GM18520 (cell line): ENCODE measurements at regions not wholly inside any gene's neighbourhood (a gene's known extent, or its start where the extent isn't known, plus 50 kb on each side); places are given as distances from the start of the nearest gene placed in this dataset.
A peak's percentile ranks its signal among the peaks of the same experiment; 100 is the strongest.

ENCODE experiments used
- ATAC-seq: cut with Tn5 transposase; IDR thresholded peaks from one replicate; pipeline ENCODE4 v1.9.1; 2021; ENCODE audit not compliant: unreplicated experiment

DNA sequence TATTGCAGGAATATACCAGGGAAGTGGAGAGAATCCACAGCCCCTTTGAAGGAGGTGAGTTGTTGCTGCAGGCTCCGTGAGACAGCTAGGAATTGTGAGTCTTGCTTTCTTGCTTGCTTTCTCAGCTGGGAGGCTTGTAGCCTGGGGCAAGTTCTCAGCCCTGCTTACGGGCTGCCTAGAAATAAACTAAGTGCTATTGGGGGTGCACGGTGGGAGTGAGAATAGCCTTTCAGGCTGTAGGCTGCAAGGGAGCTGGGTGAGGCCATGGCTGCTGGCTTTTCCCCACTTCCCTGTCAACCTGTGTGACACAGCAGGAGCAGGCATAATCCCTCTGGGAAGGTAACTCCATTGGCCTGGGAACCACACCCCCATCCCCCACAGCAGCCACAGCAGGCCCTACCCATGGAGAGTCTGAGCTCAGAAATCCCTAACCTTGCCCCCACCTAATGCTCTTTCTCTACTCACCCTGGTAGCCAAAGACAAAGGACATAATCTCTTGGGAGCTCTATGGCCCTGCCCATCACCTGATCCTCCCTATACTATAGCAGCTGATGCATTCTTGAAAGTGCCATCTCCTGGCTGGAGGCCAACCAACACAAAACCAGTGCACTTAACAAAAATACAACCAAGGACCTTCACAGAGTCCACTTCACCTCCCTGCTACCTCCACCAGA is 113.0 kb downstream of the MMRN1 start:
- no peak for ATAC-seq

DNA sequence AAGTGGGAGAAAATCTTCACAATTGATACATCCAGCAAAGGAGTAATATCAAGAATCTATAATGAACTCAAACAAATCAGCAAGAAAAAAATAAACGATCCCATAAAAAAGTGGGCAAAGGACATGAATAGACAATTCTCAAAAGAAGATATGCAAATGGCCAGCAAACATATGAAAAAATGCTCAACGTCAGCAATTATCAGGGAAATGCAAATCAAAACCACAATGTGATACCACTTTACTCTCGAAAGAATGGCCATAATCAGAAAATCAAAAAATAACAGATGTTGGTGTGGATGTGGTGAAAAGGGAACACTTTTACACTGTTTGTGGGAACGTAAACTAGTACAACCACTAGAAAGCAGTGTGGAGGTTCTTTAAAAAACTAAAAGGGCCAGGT is 114.3 kb upstream of the CCSER1 start:
- no peak for ATAC-seq

DNA sequence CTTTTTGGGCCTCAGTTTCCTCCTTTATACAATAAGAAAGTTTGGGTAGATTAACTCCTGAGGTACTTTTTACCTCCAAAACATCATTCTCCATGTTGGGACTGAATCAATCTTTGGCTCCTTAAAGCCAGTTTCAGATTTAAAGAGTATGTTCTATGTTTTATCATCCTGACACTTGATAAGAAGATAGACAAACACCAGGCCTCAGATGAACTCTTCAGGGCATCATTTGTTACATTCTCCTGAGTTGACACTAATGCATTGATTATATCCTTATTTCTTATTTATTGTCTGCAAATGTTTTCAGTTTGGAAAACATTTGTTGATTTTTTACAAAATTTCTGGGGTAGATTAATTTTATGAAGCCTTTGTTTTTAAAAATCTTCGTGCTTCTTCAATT is 102.7 kb upstream of the CCSER1 start:
- ATAC-seq, result no peak

DNA sequence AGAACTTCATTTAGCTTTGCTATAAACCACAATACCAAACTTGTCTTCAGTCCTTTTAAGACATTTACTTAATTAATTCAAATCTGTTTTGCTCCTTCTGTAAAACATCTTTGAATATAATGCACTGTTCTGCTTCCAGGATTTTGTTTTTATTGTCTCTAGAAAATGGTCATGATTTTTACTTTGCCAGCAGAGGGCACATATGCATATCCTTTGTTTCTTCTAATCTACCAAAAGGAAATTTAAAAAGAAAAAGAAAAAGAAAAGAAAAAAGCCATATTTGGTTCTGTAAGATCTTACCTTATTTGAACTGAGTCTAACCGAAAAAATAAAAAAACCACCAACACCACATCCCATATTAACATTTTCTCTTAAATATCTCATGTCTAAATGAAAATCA is 101.9 kb upstream of the CCSER1 start:
- ATAC-seq, result no peak

DNA sequence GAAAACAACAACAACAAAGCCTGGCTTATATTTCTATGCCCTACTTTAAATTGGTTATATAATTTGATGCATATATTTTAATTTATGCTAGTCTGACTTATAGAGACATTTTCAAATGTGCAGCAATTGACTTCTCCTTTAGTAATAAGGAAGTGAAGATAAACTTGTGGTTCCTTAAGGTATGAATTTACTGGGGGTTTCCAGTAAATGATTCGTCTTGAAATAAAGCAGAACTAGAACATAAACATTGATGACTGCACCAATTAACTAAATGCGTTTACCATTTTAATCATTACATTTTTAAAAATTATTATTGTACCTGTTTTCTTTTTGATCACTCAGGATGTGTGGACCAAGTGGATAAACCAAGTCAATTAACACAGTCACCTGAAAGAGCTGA is 99.6 kb upstream of the CCSER1 start:
- peak; percentile 90 for ATAC-seq

DNA sequence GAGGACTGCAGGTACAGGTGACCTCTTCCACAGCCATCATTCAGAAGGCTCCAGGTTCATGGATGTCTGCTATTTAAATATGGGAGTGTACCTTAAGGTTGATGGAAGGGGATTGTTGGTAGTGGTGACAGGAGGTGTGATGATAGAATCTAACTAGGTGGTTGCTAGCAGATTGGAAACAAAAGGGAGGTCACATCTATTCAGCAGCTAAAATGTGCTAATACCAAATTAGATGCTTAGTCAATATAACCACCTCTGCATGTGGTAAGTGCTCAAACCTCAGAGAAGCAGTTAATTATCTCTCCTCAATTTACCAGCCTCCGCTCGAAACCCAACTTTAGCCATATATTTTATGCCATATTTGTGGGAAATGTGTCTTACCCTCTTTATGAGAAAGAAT is 98.7 kb upstream of the CCSER1 start:
- ATAC-seq, result no peak

DNA sequence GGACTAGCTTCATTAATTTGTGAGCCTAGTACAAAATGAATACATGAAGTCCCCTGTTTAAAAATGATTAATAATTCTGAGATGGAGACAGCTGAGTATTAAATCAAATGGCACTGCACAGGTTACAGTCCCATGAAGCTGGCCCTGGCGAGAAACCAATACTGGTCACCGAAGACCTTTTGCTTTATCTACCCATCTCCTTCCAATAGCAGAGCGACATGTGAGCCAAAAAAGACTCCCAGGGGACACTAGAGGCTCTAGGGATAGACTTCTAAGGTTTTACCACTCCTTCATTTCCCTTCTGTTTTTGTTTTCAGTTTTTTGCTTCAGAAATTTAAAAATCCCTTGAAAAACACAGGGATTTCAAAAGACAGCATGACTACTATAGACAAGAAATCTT is 97.0 kb upstream of the CCSER1 start:
- no peak for ATAC-seq

DNA sequence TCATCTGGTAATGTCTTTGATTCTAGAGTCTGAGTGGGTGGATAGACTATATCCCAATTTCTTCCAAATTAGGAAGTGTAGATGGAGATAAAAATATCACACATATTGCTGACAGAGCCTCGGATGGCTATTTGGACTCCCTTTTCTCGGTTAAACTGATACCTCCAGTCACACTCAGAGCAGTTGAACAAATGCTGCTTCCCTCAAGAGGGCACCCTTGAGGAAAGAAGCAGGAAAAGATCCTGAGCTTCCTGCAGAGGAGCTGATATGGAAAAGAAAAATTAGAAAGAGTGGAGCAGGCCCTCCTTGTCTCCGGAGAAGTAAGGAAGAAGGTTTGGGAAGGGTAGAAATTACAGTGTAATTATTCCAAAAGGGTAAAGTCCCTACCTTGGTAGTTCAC is 96.2 kb upstream of the CCSER1 start:
- ATAC-seq, result no peak

DNA sequence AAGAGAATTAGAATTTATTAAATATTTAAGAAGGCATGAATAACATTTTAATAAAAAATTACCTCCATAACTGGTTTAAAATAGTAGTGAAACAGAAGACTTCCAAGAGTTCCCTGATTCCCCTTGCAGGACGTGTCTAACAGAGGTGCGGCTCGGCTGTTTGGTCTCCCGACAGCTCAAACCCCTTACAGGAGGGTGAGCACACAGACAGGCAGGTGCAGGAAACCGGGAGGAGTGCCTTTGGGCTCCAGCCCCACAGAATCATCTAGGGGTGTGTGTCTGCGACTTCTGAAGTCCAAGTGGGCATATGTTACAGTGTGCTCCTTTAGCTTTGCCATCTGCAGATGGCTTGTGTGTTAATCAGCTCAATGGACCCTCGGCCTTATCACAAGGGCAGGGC is 88.1 kb upstream of the CCSER1 start:
- no peak for ATAC-seq

DNA sequence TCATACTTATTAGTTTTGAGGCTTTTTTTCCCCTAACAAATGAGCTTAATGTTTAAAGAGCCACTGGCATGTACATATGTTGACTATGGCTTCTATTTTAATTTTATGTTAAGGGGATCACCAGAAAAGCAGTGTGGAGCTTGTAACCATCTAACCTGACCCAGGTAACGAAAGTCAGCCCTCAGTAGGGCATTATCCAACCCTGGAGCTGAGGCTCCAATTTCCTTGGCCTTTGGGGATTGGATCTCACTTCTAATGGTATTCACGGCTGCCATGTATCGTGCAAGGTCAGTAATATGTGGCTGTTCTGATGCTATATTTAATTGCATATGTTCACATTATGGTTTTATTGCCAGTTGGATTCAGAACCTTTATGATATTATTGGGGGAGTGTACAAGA is 75.2 kb upstream of the CCSER1 start:
- no peak for ATAC-seq

DNA sequence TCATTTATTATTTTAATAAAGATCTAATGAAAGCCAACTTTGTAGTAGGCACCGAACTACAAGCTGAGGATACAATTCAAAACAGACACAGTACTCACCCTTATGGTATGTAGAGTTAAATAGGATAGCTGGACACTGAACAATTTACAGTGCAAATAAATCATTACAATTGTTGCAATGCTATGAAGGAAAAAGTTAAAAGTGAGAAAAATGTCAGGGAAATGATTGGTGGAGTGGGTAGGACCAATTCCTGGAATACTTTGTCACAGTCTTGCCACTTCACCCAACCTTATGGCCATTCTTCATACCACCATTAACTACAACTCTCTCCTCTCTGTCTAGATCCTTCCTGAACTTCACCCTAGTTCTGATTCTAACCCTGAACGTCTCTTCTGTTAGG is 70.1 kb upstream of the CCSER1 start:
- no peak for ATAC-seq

DNA sequence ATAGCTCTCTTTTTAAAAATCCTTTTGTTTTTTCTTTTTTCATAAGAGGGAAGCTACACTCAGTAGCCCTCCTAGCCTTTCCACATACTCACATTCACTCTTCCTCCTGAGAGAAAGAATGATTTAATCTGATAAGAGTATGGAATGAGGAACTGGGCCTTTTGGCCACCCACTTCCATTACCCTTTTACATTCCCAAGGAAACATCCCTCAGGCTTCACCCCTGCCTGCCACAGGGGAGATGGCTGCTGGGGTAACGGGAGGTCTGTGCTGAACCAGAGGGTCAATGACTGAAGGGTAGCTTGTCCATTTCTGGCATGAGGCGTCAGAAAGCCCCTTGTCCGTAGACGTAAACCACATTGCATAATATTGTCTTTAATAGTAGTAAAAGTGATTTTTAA is 67.2 kb upstream of the CCSER1 start:
- ATAC-seq, result no peak

DNA sequence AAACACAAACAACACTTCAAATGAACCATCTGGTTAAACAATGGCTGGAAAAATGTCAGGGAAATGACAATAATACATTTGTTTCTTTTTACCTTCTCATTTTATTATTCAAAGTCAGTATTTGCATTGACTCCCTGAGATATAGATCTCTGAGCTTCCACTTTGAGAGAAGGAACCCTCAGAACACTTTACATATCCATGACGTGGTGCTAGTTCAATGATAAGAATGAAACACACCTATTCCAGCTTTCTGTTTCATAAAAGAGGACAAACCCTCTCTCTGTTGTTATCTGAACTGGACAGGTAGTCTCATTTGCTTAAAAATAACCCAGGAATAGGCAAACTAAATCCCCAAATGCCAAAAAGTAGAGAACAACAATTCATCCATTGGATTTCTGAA is 65.3 kb upstream of the CCSER1 start:
- ATAC-seq, result no peak

DNA sequence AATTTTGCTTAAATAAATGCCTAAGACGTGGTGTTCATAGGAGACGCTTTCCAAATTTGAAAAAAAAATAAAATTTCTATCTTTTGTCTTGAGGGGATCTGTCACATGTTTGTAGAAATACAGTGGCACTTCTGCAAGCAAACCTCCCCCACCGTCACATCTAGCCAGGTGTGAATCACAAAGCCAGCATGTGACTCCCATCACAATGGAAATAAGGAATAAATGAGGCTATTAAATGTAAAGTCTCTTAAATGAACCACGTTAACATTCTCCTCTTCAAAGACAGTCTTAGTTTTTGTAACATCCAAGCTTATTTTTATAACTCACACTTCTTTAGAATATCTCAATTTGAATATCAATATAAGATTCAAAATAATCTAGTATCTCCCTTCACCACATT is 63.0 kb upstream of the CCSER1 start:
- ATAC-seq, result no peak

DNA sequence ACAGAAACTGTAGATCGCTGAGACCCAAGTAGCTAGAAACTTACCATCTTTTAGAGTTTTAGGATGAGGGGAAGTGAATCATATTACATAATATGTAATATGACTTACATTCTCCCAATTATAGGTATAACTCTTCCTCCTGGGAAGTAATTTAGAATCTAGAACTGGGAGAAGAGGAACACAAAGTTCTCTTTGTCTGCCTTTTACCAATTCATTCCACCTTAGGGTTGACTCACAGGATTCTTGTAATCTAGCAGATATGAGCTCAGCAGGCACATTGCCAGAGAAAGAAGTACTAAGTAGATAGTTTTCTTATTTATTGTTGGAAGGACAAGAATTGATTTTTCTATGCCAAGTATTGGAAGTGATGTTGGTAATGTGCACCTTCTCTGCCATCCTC is 58.0 kb upstream of the CCSER1 start:
- no peak for ATAC-seq

DNA sequence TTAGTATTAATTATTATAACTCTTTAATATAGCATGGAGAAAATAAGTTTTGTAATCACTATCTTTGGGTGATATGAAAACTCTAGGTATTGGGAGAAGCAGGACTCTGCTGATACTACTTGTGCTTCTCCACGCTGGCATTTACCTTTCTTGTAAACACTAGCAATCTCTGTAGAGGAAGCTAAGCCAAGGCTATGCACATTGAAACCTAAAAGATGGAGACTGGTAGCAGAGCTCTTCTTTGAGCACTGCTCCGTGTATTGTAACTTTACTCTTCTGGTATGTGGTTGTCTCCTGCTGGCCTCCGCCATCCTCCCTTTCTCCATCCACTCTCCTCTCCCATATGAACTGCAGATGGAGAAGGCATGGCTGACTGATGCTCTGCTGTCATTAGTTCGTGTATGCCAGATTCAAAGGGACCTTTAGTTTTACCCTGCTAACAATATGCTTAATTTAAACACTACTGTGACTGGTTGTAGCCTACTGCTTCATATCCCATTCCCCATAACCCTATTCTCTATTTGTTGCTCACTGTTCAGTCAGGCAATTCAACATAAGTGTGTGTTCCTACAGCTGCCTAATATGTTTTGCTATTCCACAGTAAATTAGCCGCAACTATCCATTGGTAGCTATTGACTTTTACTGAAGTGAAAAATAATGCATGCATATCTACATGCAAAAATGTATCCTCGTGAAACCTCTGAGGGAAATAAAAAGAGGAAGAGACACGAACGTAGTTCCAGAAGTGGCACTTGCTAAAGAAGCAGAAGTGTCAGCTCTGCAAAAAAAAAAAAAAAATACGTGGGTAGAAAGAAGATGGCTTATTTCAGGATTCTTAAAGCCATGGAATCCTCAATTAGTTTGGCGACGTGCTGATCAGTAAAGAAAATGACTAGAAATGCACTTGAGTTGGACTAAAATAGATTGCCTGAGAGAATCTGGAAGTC is 55.6 kb upstream of the CCSER1 start:
- ATAC-seq, result no peak

DNA sequence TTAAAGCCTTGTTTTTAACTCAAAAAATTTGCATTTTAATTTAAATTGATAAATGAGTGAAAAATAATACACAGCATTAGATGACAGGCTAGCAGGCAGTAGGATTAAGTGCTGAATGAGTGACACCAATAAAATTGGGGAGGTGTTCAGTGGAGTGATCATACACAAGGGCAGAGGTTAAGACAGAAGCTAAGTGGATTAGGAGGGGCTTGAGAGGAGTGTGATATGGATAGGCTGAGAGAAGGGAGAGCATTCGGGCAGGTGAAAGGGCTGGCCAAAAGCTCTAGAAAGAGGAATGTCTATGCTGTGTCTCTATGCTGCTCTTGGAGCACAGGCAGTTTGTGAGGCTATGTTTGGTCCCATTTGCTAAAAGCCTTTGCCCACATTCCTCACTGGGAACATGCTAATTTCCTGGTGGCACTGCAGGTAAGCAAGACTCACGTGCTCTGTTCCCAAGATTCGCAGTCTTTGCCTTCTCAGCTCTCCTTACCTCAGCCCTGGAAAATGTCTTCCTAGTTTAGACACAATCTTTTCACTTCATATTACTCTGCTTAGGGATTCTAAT is 52.8 kb upstream of the CCSER1 start:
- ATAC-seq, result no peak
